Caco-2 (cell line): ENCODE measurements at regions not wholly inside any gene's neighbourhood (a gene's known extent, or its start where the extent isn't known, plus 50 kb on each side); places are given as distances from the start of the nearest gene placed in this dataset.
"Not testable (repeated sequence)": the region's sequence is repeated elsewhere in the genome, so short reads cannot be mapped to it uniquely, and the experiment has no call there.

Source experiments
- BruUV-seq: library from RNA; stranded (reverse); fragments of 400-500 nt; replicated peaks from 2 replicates; lab custom pipeline; 2021; lab: Mats Ljungman, UMichigan
- CTCF ChIA-PET: fragments of 300-600 bp; sonication (Branson Sonifier 250); formaldehyde crosslinking; loops from one replicate; lab custom pipeline; 2022; ENCODE audit warnings: antibody characterized with exemption; lab: Charles Lee
- POLR2A ChIA-PET: fragments of 300-600 bp; sonication (Branson Sonifier 250); formaldehyde crosslinking; loops from one replicate; lab custom pipeline; 2022; ENCODE audit warnings: antibody characterized with exemption; lab: Charles Lee
- DNase-seq, 2 experiments: peaks; one replicate each; pipeline versions ENCODE4 v3.0.0 to v3.0.0-alpha.2; 2020 to 2022
- H3K27me3 ChIP-seq: replicated peaks from 2 replicates; pipeline ENCODE4 v1.6.0; 2011; ENCODE audit warnings: low read length; ENCODE audit not compliant: control insufficient read depth, insufficient read depth
- H3K36me3 ChIP-seq: 2 replicates; pipeline ENCODE4 v1.5.1; 2011; ENCODE audit warnings: low read length; ENCODE audit not compliant: control insufficient read depth, insufficient read depth
- H3K4me1 ChIP-seq: fragments of 250-450 bp; sonication (Bioruptor Pico); 2 replicates; pipeline ENCODE4 v1.5.1; 2020; ENCODE audit warnings: mild to moderate bottlenecking
- H3K4me3 ChIP-seq: 2 replicates; pipeline ENCODE4 v1.5.1; 2011; ENCODE audit warnings: low read depth, mild to moderate bottlenecking, control low read depth, low read length
- H3K9me3 ChIP-seq: fragments of 250-450 bp; sonication (Bioruptor Pico); 2 replicates; pipeline ENCODE4 v1.5.1; 2020; ENCODE audit warnings: mild to moderate bottlenecking, moderate library complexity
- H3K27ac Mint-ChIP-seq: one replicate; pipeline ENCODE4 v1.8.0; 2022; ENCODE audit warnings: mixed read lengths; ENCODE audit not compliant: unreplicated experiment
- H3K27me3 Mint-ChIP-seq: one replicate; pipeline ENCODE4 v1.8.0; 2022; ENCODE audit warnings: mixed read lengths; ENCODE audit not compliant: insufficient read depth, unreplicated experiment
- H3K36me3 Mint-ChIP-seq: one replicate; pipeline ENCODE4 v1.8.0; 2022; ENCODE audit warnings: mild to moderate bottlenecking, mixed read lengths; ENCODE audit not compliant: insufficient read depth, unreplicated experiment
- H3K4me1 Mint-ChIP-seq: one replicate; pipeline ENCODE4 v1.8.0; 2022; ENCODE audit warnings: low read depth, mixed read lengths; ENCODE audit not compliant: unreplicated experiment
- H3K4me3 Mint-ChIP-seq: one replicate; pipeline ENCODE4 v1.8.0; 2022; ENCODE audit warnings: mild to moderate bottlenecking, moderate library complexity, mixed read lengths; ENCODE audit not compliant: unreplicated experiment
- H3K9me3 Mint-ChIP-seq: one replicate; pipeline ENCODE4 v1.8.0; 2022; ENCODE audit warnings: mixed read lengths; ENCODE audit not compliant: unreplicated experiment
- intact Hi-C: fragments of 100-400 bp; cut with micrococcal nuclease; formaldehyde crosslinking; loops from one replicate; pipeline ENCODE4 v1.10.0; 2022; ENCODE audit not compliant: unreplicated experiment
- TF ChIP-seq, protein P1 (sequence below), 2 experiments: fragments of 200-600 bp in 1 of 2; IDR thresholded peaks; 1 replicate in 1 of 2; 2 replicates in 1 of 2; pipeline versions ENCODE4 v1.5.1 to v1.8.0; 2011 to 2022; ENCODE audit warnings: antibody characterized with exemption in 1 of 2, control low read depth in 1 of 2, inconsistent platforms in 1 of 2, low read depth in 1 of 2, low read length in 1 of 2, mild to moderate bottlenecking in 1 of 2, moderate library complexity in 1 of 2; ENCODE audit not compliant: insufficient read depth in 1 of 2, severe bottlenecking in 1 of 2, unreplicated experiment in 1 of 2

DNA sequence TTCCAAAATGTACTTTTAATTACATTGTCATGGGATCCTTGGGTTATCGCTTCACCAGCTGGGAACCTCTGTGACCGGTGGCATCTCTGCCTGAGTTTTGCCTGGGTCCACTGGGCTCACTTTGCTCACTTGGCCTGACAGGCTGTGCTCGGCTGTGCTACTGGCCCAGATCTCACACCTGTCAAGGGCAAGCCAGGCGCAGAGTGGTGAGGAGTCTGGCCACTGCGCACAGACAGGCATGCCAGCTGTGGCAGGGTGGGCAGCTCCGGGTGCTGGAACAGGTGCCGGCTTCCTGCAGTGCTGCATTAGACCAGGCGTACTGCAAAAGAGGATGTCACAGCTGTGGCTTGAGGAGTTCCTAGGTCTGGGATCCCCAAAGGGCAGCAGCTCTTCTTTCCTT is 489.8 kb downstream of the TENT5A start:
- CTCF ChIA-PET, result no interaction called here
- Mint-ChIP-seq H3K9me3 (no peaks in the 10 kb centered on the region), H3K4me1 (no peaks in the 10 kb centered on the region), H3K4me3 (no peak overlapping the region), H3K27me3 (peaks cover 5% of the 10 kb centered on the region), H3K27ac (no peak overlapping the region), H3K36me3 (no peaks in the 10 kb centered on the region)
- POLR2A ChIA-PET, result no interaction called here
- DNase-seq, result no peak
- TF ChIP-seq, protein P1, sequence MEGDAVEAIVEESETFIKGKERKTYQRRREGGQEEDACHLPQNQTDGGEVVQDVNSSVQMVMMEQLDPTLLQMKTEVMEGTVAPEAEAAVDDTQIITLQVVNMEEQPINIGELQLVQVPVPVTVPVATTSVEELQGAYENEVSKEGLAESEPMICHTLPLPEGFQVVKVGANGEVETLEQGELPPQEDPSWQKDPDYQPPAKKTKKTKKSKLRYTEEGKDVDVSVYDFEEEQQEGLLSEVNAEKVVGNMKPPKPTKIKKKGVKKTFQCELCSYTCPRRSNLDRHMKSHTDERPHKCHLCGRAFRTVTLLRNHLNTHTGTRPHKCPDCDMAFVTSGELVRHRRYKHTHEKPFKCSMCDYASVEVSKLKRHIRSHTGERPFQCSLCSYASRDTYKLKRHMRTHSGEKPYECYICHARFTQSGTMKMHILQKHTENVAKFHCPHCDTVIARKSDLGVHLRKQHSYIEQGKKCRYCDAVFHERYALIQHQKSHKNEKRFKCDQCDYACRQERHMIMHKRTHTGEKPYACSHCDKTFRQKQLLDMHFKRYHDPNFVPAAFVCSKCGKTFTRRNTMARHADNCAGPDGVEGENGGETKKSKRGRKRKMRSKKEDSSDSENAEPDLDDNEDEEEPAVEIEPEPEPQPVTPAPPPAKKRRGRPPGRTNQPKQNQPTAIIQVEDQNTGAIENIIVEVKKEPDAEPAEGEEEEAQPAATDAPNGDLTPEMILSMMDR (IDR thresholded peaks at IDR 0.05; ENCODE audit: insufficient read depth in 1 of 2, low read depth in 1 of 2, low read length in 1 of 2, severe bottlenecking in 1 of 2, unreplicated experiment in 1 of 2), result no peak
- no peaks in the 10 kb centered on the region for H3K27me3 ChIP-seq
- intact Hi-C loops, result no loop called here
- H3K36me3 ChIP-seq, result no peaks in the 10 kb centered on the region
- no peaks in the 10 kb centered on the region; the same call in 1 of the 2 replicates for H3K9me3 ChIP-seq
- no peaks in the 10 kb centered on the region for H3K4me1 ChIP-seq
- no peak overlapping the region for H3K4me3 ChIP-seq
- BruUV-seq, result no TSS peak

DNA sequence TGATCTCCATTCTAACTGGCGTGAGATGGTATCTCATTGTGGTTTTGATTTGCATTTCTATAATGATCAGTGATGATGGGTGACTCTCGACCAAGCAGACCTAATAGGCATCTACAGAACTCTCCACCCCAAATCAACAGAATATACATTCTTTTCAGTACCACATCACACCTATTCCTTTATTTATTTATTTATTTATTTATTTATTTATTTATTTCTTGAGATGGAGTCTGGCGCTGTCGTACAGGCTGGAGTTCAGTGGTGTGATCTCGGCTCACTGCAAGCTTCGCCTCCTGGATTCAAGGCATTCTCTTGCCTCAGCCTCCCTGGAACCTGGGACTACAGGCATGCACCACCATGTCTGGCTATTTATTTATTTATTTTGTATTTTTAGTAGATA is 496.3 kb downstream of the TENT5A start:
- H3K36me3 ChIP-seq, H3K27me3 ChIP-seq, H3K9me3 ChIP-seq, POLR2A ChIA-PET, H3K4me3 ChIP-seq, H3K27me3 Mint-ChIP-seq, H3K4me1 Mint-ChIP-seq, CTCF ChIA-PET, H3K36me3 Mint-ChIP-seq, H3K27ac Mint-ChIP-seq, intact Hi-C loops, BruUV-seq, DNase-seq, H3K4me1 ChIP-seq, H3K9me3 Mint-ChIP-seq, H3K4me3 Mint-ChIP-seq: not testable (repeated sequence)

DNA sequence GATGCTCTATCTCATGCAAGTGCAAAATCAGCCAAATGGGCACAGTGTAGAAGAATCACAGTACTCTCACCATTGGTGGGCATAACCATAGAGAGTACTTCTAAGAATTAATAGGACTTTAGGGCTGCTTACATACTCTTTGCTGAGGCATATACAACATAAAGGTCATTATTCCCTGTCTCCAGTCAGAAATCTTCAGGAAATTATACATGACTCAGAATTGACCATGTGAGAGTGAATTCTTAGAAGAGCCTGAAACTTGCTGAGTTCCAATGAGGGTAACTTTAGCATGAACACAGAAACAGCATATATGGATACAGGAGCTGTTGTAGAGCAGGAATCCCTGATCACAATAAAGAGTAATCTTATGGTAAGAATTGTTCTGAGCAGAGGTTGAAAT is 498.7 kb downstream of the TENT5A start:
- no peaks in the 10 kb centered on the region for H3K36me3 ChIP-seq
- no peak for DNase-seq
- BruUV-seq, result no TSS peak
- intact Hi-C loops, result no loop called here
- Mint-ChIP-seq H3K27ac (no peak overlapping the region), H3K4me3 (no peak overlapping the region), H3K27me3 (no peaks in the 10 kb centered on the region), H3K4me1 (no peaks in the 10 kb centered on the region), H3K36me3 (no peaks in the 10 kb centered on the region), H3K9me3 (no peaks in the 10 kb centered on the region)
- H3K9me3 ChIP-seq, result no peaks in the 10 kb centered on the region; the same call in 1 of the 2 replicates
- H3K4me1 ChIP-seq, result no peaks in the 10 kb centered on the region
- H3K27me3 ChIP-seq, result no peaks in the 10 kb centered on the region
- TF ChIP-seq, protein P1 (IDR thresholded peaks at IDR 0.05; ENCODE audit: insufficient read depth in 1 of 2, low read depth in 1 of 2, low read length in 1 of 2, severe bottlenecking in 1 of 2, unreplicated experiment in 1 of 2), result no peak
- POLR2A ChIA-PET, result no interaction called here
- CTCF ChIA-PET, result no interaction called here
- H3K4me3 ChIP-seq, result no peak overlapping the region

DNA sequence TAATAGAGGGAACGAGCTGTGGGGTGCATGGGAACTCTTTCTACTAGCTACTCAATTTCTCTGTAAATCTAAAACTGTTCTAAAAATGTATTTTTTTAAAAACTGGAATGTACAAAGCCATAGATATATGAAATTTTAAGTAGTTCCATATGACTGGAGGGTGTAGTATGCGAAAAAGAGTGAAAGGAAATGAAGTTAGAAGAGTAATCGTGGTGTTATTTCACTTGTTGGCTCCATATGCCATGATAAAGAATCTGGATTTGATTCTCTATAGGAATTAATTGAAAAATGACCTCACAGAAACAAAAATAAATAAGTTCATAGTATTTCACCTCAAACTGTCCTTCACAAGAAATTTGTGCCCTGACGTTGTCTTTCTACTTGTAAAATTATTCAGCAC is 500.2 kb downstream of the TENT5A start:
- Histone ChIP-seq H3K4me3 (no peak overlapping the region), H3K4me1 (no peaks in the 10 kb centered on the region), H3K9me3 (no peaks in the 10 kb centered on the region), H3K36me3 (no peaks in the 10 kb centered on the region), H3K27me3 (no peaks in the 10 kb centered on the region)
- H3K9me3 Mint-ChIP-seq, result no peaks in the 10 kb centered on the region
- no TSS peak for BruUV-seq
- intact Hi-C loops, result no loop called here
- no peaks in the 10 kb centered on the region for H3K27me3 Mint-ChIP-seq
- no peak overlapping the region for H3K27ac Mint-ChIP-seq
- no peak overlapping the region for H3K4me3 Mint-ChIP-seq
- DNase-seq, result no peak
- TF ChIP-seq, protein P1 (IDR thresholded peaks at IDR 0.05; ENCODE audit: insufficient read depth in 1 of 2, low read depth in 1 of 2, low read length in 1 of 2, severe bottlenecking in 1 of 2, unreplicated experiment in 1 of 2), result no peak
- no peaks in the 10 kb centered on the region for H3K36me3 Mint-ChIP-seq
- no peaks in the 10 kb centered on the region for H3K4me1 Mint-ChIP-seq
- CTCF ChIA-PET, result no interaction called here
- POLR2A ChIA-PET, result no interaction called here
